ENCODE measurements at regions not wholly inside any gene's neighbourhood (a gene's known extent, or its start where the extent isn't known, plus 50 kb on each side); places are given as distances from the start of the nearest gene placed in this dataset.
A peak's percentile ranks its signal among the peaks of the same experiment; 100 is the strongest.

- Histone ChIP-seq H3K79me2 (ENCODE audit: insufficient read depth, low read length) (no peaks in the 10 kb centered on the region), H3K9me3 (ENCODE audit: control insufficient read depth, low read depth, low read length) (no peaks in the 10 kb centered on the region), H3K56ac (ENCODE audit: insufficient read length, low read depth, low read length) (no peak overlapping the region), H3K23ac (ENCODE audit: insufficient read length, low read depth, low read length) (no peak overlapping the region), H3K27ac (ENCODE audit: insufficient read length, low read depth, low read length) (no peak overlapping the region), H2BK5ac (ENCODE audit: insufficient read length, low read length) (no peak overlapping the region), H4K91ac (ENCODE audit: insufficient read length, low read depth, low read length) (no peak overlapping the region), H2AK5ac (ENCODE audit: insufficient read length, low read length) (no peak overlapping the region), H2AFZ (ENCODE audit: low read length) (no peak overlapping the region), H3K4me2 (ENCODE audit: insufficient read depth, insufficient read length, low read length) (no peak overlapping the region), H3K9ac (ENCODE audit: extremely low read depth, insufficient read length, low read length) (no peak overlapping the region), H4K8ac (replicated peaks; ENCODE audit: insufficient read length, low read depth, low read length) (no peak overlapping the region), H3K14ac (ENCODE audit: insufficient read depth, low read length) (no peak overlapping the region), H3T11ph (ENCODE audit: low read length) (no peak overlapping the region), H3K4ac (ENCODE audit: low read depth, low read length) (no peak overlapping the region), H3K18ac (ENCODE audit: insufficient read length, low read depth, low read length) (no peak overlapping the region), H4K20me1 (ENCODE audit: control insufficient read depth, insufficient read depth, insufficient read length) (no peaks in the 10 kb centered on the region), H3K4me1 (ENCODE audit: insufficient read depth, low read length) (no peaks in the 10 kb centered on the region; the same call in 1 of the 2 replicates), H2BK15ac (ENCODE audit: low read depth, low read length) (no peak overlapping the region), H4K5ac (ENCODE audit: insufficient read length, low read depth, low read length) (no peak overlapping the region), H2BK120ac (ENCODE audit: low read depth, low read length, poor library complexity, severe bottlenecking) (no peak overlapping the region), H2BK20ac (ENCODE audit: low read depth, low read length, poor library complexity, severe bottlenecking) (no peak overlapping the region), H3K79me1 (ENCODE audit: insufficient read depth, low read depth, low read length, poor library complexity, severe bottlenecking) (no peaks in the 10 kb centered on the region), H3K27me3 (ENCODE audit: insufficient read depth, low read length) (no peaks in the 10 kb centered on the region), H2BK12ac (ENCODE audit: insufficient read length, low read depth, low read length) (no peak overlapping the region), H3K23me2 (ENCODE audit: insufficient read length, low read depth, low read length, poor library complexity, severe bottlenecking) (no peaks in the 10 kb centered on the region)
- H3K36me3 Mint-ChIP-seq (ENCODE audit: insufficient read depth in 1 of 3, low read depth in 3 of 3) = peaks cover 0 to 4% (median 0%) of the 10 kb centered on the region in 3 experiments; a peak in 1 of 7 replicates
- DNase-seq = no peak
- peaks cover 23 to 25% of the 10 kb centered on the region in 2 experiments for H3K4me1 Mint-ChIP-seq
- WGBS (ENCODE audit: extremely low coverage, insufficient read length, low lambda C conversion rate) = no CpG with 5 or more reads among the region's 1 CpG
- H3K27ac Mint-ChIP-seq = peak overlapping the region in 1 of 3 experiments; percentile 53; a peak in 1 of 7 replicates
- H3K27me3 Mint-ChIP-seq (ENCODE audit: low read depth) = peaks cover 3% of the 10 kb centered on the region; the same call in 1 of the 2 replicates
- no peak overlapping the region for H3K4me3 Mint-ChIP-seq
- 0 out of 5 replicates have a peak, but pooled peaks cover 0 to 2% of the 10 kb centered on the region in 2 experiments for H3K9me3 Mint-ChIP-seq
- TF ChIP-seq, protein P1, sequence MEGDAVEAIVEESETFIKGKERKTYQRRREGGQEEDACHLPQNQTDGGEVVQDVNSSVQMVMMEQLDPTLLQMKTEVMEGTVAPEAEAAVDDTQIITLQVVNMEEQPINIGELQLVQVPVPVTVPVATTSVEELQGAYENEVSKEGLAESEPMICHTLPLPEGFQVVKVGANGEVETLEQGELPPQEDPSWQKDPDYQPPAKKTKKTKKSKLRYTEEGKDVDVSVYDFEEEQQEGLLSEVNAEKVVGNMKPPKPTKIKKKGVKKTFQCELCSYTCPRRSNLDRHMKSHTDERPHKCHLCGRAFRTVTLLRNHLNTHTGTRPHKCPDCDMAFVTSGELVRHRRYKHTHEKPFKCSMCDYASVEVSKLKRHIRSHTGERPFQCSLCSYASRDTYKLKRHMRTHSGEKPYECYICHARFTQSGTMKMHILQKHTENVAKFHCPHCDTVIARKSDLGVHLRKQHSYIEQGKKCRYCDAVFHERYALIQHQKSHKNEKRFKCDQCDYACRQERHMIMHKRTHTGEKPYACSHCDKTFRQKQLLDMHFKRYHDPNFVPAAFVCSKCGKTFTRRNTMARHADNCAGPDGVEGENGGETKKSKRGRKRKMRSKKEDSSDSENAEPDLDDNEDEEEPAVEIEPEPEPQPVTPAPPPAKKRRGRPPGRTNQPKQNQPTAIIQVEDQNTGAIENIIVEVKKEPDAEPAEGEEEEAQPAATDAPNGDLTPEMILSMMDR (conservative IDR thresholded peaks at IDR 0.05) = no peak
Measured at GRCh38 chr9:99414321-99414720, 192.2 kb downstream of the SEC61B start.
